GM19438 (cell line): ENCODE measurements at regions not wholly inside any gene's neighbourhood (a gene's known extent, or its start where the extent isn't known, plus 50 kb on each side); places are given as distances from the start of the nearest gene placed in this dataset.
A peak's percentile ranks its signal among the peaks of the same experiment; 100 is the strongest.

Experiments
- ATAC-seq: cut with Tn5 transposase; IDR thresholded peaks from one replicate; pipeline ENCODE4 v1.9.1; 2021; ENCODE audit warnings: low read depth; ENCODE audit not compliant: unreplicated experiment

DNA sequence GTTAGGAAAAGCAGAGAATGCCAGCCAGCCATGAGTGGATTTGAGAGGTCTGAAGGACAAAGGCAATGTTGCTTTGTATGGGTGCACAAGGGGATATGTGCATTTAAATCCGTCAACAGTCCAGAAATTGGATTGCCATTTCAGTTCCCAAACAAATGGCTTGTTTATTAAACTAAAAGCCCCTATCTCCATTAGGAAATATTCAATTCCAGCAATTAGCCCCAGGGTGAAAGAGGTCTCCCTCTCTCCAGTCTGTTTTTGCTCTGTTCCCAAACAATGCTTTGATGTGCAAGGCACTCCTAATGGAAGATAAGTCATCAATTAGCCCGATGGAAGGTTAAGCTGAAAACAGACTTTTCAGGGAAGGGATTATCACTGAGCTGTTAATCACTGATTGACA lies 101.3 kb downstream of the C9orf152 start:
- no peak for ATAC-seq

DNA sequence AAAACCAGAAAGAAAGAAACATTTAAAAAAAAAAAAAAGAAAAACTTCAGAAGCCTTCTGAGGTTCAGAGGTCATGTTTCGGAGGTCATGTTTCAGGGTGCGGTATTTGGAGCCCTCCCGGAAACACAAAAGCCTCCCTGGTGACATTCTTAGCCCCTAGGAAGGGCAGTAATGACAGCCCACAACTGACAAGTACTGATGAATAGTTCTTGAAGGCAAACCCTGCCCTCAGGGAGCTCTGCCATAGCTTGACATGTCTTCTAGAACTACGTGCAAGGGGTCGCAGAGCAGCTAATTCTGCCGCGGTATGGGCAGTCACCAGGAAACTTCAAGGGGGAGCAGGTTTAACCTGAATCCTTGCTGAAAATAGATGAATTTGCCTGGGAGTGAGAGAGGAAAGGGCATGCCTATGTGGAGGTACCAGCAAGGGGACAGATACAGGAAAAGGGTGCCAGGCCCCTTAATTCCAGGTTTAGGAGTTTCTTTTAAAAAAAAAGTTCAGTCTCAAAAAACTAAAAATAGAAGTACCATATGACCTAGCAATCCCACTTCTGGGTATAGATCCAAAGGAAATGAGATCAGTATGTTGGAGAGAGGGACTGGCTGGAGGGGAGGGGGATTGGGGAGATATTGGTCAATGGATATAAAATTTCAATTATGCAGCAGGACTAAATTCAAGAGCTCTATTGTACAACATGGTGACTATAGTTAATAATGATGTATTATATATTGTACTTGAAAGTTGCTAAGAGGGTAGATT lies 98.4 kb downstream of the C9orf152 start:
- no peak for ATAC-seq

DNA sequence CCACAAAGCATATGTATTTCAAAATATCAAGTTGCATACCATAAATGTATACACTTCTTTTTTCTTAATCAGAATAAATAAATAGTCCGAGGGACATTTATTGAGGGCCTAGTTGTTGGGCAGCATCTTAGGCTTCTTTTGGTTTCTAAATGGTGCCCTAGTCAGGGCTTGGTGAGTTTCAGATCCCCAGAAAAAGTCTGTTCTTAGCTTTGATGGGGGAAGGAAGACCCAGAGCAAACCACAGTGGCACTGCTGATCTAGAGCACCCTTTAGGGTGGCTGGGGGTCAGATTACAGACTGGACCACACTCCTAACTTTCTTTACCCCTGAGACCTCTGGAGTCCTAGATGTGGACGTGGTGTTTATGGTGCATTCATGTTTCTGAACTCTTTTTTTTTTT lies 97.8 kb downstream of the C9orf152 start:
- ATAC-seq: no peak

- ATAC-seq: no peak
Measured at GRCh38 chr9:110111868-110112267, 96.1 kb downstream of the C9orf152 start.

DNA sequence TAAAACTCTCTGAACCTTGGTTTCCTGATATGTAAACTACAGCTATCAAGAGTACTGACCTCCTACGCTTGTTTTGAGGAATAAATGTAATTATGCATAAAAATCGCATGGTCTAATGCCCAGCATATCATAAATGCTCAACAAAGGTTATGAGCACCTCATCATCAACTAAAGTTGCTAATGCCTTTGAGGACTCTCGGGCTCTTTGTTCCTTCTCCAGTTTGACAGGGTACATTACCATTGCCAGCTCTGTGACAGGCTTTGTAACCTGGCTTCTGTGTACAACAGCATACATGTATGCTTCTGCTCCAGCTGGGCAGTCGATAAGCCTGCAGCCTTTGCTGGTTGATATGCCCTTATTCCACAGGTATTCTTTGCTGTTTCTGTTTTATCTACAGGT lies 95.2 kb downstream of the C9orf152 start:
- ATAC-seq: no peak

GRCh38 chr9:110114086-110114858 lies 93.7 kb downstream of the C9orf152 start:
- ATAC-seq: no peak

DNA sequence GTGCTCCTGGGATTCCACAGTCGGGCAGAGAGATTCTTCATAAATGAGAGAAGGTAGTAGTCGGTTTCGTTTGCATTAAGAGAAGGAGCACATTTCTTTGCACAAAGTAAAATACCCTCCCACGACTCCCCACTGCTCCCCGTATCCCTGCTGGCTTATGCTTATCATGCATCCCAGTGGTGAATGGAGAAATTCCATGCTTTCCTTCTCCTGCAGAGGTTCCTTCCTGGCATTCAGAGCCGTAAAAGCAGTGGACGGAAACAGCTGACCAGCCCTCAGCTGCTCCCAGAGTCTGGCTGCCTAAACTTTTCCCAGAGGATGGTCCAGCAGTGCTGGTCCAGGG lies 93.1 kb downstream of the C9orf152 start:
- ATAC-seq: no peak

DNA sequence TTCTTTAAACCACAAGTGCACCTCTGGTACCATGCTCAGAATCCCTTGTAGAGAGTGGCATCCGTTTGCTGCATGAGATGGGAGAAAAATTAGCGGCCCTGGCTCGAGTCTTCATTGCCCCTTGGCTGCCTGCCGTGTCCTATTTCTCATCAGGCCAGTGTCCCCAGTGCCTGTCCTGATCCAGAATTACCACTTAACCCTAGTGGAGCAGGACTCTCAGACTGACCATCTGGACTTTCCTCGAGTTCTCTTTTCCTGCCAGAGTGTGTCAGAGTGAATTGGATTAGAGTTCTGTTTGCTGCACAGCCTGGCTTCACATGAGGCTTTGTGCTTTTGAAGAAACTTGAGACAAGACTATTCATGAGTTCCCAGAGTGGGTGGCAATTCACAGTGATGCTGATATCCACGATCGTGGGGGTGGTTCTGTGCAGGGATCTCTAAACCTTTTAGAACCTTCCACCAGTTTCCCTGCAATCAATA lies 92.6 kb downstream of the C9orf152 start:
- ATAC-seq: no peak

- ATAC-seq: no peak
Measured at GRCh38 chr9:110115826-110116542, 92.0 kb downstream of the C9orf152 start.

DNA sequence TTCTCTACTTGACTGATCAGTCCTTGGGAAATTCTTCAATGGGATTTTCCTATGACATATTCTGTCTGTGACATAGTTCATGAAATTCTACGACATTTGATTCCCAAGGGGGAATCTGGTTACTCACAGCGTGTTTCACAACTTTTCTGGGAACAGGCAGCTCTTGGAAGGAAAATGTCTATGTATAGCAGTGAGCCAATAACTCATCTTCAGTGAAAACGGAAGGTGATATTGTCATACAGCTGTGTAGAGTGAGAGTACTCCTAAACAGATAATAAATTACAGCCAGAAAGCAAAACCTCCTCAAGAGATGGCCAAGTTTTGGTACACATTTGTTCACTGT lies 91.4 kb downstream of the C9orf152 start:
- ATAC-seq: no peak

DNA sequence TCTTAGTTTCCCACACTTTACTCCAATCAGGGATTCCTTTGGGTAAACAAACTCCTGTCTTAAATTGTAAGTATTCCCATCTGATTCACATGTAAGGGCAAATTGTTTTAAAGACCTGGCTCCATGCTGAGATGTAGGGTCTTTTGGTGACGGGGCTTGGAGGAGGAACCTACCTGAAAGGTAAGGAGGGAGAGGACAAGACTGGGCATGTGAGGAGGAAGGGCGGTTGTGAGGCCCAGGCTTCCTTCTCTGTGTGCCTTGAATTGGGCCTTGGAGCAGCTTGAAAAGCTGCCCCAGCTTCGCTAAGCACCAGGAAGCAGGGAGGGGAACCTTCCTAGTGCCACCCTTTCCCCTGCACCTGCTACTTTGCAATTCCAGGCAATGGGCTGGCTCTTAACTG lies 86.8 kb downstream of the C9orf152 start:
- ATAC-seq: no peak

GRCh38 chr9:110123341-110124095 lies 84.4 kb downstream of the C9orf152 start:
- ATAC-seq: no peak

- no peak for ATAC-seq
Measured at GRCh38 chr9:110124439-110124838, 83.5 kb downstream of the C9orf152 start.

DNA sequence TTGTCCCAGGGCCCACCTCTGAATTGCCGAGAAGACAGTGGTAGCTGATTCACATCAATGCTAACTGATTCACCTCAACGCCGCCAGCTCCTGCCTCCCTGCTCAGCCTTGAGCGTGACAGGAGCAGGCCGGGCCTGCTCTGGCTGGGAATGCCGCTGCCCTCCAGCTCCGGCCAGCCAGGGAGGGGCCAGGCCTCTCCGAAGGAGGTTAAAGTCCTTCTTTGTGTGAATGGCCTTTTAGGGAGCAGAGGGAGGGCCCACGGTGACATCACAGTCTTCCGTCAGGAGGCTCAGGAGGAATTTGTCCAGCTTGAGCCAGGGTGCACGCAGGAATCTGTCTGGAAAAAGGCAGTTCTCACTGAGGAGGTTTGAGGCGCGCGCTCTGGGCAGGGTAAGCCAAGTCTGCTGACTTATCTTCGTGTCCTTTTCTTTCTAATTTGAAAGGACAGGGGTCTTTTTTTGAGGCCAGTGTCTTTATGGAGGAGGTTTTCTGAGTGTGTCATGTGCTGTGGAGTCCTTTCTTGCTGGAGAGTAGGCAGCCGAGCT lies 82.7 kb downstream of the C9orf152 start:
- ATAC-seq: no peak

- ATAC-seq: no peak
Measured at GRCh38 chr9:110125763-110126351, 82.1 kb downstream of the C9orf152 start.

DNA sequence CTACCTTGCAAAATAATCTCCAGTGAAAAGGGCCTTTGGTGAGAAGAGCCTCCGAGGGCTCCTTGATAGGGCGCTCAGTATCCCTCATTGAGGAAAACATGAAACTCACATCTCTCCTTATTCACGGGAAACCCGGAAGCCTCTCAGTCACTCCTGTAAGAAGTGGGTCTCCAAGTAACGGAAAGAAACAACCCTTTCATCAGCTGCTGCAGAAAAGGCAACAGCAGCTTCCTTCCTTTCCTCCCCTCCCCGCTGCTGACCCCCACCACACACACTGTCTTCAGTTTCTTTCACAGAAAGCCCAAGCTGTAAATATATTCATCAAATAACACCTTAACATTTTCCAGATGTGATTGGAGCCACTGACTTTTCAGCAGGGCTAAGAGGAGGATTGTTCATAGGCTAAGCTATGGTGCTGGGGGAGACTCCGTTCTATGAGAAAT lies 81.4 kb downstream of the C9orf152 start:
- no peak for ATAC-seq

- no peak for ATAC-seq
Measured at GRCh38 chr9:110126986-110127864, 80.7 kb downstream of the C9orf152 start.

DNA sequence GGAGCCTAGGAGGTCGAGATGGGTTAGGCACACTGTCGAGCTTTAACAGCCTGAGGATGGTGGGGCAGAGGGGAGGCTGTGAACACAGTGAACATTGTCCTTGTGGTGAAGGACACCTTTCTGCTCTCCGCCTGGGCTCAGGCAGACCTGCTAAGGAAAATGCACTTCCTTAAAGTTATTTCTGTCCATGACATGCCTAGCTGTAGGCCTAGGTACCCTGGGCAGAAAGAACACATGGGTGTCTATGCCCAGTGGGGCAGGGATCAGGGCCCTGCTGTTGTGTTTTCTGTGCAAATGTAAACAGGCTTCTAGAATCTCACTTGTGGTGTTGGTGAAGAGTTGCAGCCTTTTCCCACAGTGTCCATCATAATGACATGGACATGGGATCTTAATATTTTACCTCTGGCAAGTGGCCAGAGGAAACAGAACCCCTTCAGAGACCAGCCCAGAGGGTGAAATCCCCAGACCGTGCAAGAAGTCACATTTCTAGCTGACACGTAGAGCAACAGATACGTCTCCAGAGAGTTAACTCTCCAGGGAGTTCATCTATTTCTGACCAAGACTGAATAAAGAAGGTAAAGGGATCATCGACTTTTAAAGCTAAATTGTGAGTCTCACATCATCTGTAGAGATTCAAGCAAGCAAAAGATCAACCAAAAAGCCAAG lies 79.2 kb downstream of the C9orf152 start:
- peak; percentile 73 for ATAC-seq

GRCh38 chr9:110129425-110129824 lies 78.5 kb downstream of the C9orf152 start:
- peak; percentile 7 for ATAC-seq
